Right lobe of liver (tissue), 4 donors: ENCODE measurements at regions not wholly inside any gene's neighbourhood (a gene's known extent, or its start where the extent isn't known, plus 50 kb on each side); places are given as distances from the start of the nearest gene placed in this dataset.

Source experiments
- POLR2A ChIP-seq: fragments of 450-650 bp; IDR thresholded peaks from one replicate; pipeline ENCODE4 v1.6.1; 2017; ENCODE audit warnings: antibody characterized with exemption, mild to moderate bottlenecking
- TF ChIP-seq, protein P1 (sequence below), 4 donors: fragments of 200-600 bp in 3 of 4; fragments of 450-650 bp in 1 of 4; IDR thresholded peaks; one replicate each; pipeline versions ENCODE4 v1.5.1 to v1.8.0; 2016 to 2022; ENCODE audit warnings: antibody characterized with exemption in 4 of 4, mild to moderate bottlenecking in 2 of 4
- donor health status: DM: no; HTN: no; CAD: no.
- donor health status: DM: no; HTN: no; CAD: no.
- donor health status: DM: no; HTN: yes; CAD: no.

DNA sequence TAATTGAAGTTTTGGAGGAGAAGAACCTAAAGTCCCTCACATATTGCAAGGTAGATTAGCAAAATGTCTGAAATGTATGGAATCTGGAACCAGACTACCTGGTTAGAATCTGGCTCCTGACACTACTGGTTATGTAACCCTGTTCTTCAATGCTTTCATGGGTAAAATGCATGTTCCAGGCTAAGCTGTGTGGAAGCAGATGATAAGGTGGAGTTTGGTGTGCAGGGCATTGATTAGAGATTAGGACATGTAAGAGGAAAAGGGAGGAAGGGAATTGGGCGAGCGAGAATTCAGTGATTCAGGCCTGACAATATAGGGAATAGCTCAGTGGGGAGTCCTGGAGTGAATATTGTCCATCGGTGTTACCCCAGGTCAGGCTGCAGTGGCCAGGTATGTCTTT lies 165.8 kb upstream of the SFRP2 start:
- no peak for TF ChIP-seq POLR2A
- TF ChIP-seq, protein P1, sequence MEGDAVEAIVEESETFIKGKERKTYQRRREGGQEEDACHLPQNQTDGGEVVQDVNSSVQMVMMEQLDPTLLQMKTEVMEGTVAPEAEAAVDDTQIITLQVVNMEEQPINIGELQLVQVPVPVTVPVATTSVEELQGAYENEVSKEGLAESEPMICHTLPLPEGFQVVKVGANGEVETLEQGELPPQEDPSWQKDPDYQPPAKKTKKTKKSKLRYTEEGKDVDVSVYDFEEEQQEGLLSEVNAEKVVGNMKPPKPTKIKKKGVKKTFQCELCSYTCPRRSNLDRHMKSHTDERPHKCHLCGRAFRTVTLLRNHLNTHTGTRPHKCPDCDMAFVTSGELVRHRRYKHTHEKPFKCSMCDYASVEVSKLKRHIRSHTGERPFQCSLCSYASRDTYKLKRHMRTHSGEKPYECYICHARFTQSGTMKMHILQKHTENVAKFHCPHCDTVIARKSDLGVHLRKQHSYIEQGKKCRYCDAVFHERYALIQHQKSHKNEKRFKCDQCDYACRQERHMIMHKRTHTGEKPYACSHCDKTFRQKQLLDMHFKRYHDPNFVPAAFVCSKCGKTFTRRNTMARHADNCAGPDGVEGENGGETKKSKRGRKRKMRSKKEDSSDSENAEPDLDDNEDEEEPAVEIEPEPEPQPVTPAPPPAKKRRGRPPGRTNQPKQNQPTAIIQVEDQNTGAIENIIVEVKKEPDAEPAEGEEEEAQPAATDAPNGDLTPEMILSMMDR (IDR thresholded peaks at IDR 0.05): no peak
